ENCODE measurements at regions not wholly inside any gene's neighbourhood (a gene's known extent, or its start where the extent isn't known, plus 50 kb on each side); places are given as distances from the start of the nearest gene placed in this dataset.

GRCh38 chr2:180146541-180146940 lies 139.4 kb upstream of the CWC22 start:
- Histone ChIP-seq H3K9me2 (ENCODE audit: insufficient read depth, low read length) (no peaks in the 10 kb centered on the region), H3K4me3 (ENCODE audit: low read length) (no peak overlapping the region)

GRCh38 chr2:180146114-180146513 lies 139.0 kb upstream of the CWC22 start:
- Histone ChIP-seq H3K4me2 (ENCODE audit: low read length) (no peak overlapping the region), H3K9ac (ENCODE audit: low read length) (no peak overlapping the region), H3K27me3 (ENCODE audit: insufficient read depth, low read depth, low read length) (no peaks in the 10 kb centered on the region), H3K27ac (ENCODE audit: low read length) (no peak overlapping the region), H3K79me2 (replicated peaks; ENCODE audit: insufficient read depth, low read length) (no peaks in the 10 kb centered on the region), H3K9me2 (ENCODE audit: insufficient read depth, low read length) (no peaks in the 10 kb centered on the region), H4K20me1 (ENCODE audit: insufficient read depth) (no peaks in the 10 kb centered on the region), H2AFZ (ENCODE audit: low read depth, low read length) (no peak overlapping the region), H3F3A (ENCODE audit: insufficient read depth, low read length, poor library complexity, severe bottlenecking) (no peaks in the 10 kb centered on the region), H3K4me3 (ENCODE audit: low read length) (no peak overlapping the region), H3K9me3 (ENCODE audit: low read length) (no peaks in the 10 kb centered on the region), H3K36me3 (ENCODE audit: insufficient read depth, low read length) (no peaks in the 10 kb centered on the region)
- no peak for TF ChIP-seq EP300 (conservative IDR thresholded peaks at IDR 0.05; ENCODE audit: poor library complexity, severe bottlenecking)
- TF ChIP-seq MXI1 (conservative IDR thresholded peaks at IDR 0.05; ENCODE audit: poor library complexity, severe bottlenecking), result no peak
- TF ChIP-seq CTCF (IDR thresholded peaks at IDR 0.05; ENCODE audit: poor library complexity, severe bottlenecking), result no peak
- TF ChIP-seq SMC3 (conservative IDR thresholded peaks at IDR 0.05; ENCODE audit: poor library complexity), result no peak
- no peak for TF ChIP-seq POLR2AphosphoS5 (IDR thresholded peaks at IDR 0.05)

More at GRCh38 chr2:180146541-180146940, 139.4 kb upstream of the CWC22 start:
- H3K27me3 ChIP-seq (ENCODE audit: insufficient read depth, low read depth, low read length), result no peaks in the 10 kb centered on the region
- H3K9me3 ChIP-seq (ENCODE audit: low read length), result no peaks in the 10 kb centered on the region
- no peaks in the 10 kb centered on the region for H3F3A ChIP-seq (ENCODE audit: insufficient read depth, low read length, poor library complexity, severe bottlenecking)
- H3K9ac ChIP-seq (ENCODE audit: low read length), result no peak overlapping the region
- H2AFZ ChIP-seq (ENCODE audit: low read depth, low read length), result no peak overlapping the region
- no peaks in the 10 kb centered on the region for H4K20me1 ChIP-seq (ENCODE audit: insufficient read depth)
- no peak overlapping the region for H3K27ac ChIP-seq (ENCODE audit: low read length)
- no peaks in the 10 kb centered on the region for H3K36me3 ChIP-seq (ENCODE audit: insufficient read depth, low read length)
- no peaks in the 10 kb centered on the region for H3K79me2 ChIP-seq (replicated peaks; ENCODE audit: insufficient read depth, low read length)
- H3K4me2 ChIP-seq (ENCODE audit: low read length), result no peak overlapping the region
- no peak for TF ChIP-seq REST (IDR thresholded peaks at IDR 0.05; ENCODE audit: borderline replicate concordance)
- no peak for TF ChIP-seq RAD21 (conservative IDR thresholded peaks at IDR 0.05)
- no peak for TF ChIP-seq EP300 (conservative IDR thresholded peaks at IDR 0.05; ENCODE audit: poor library complexity, severe bottlenecking)
- no peak for TF ChIP-seq POLR2AphosphoS5 (IDR thresholded peaks at IDR 0.05)
- no peak for TF ChIP-seq MXI1 (conservative IDR thresholded peaks at IDR 0.05; ENCODE audit: poor library complexity, severe bottlenecking)
- TF ChIP-seq SMC3 (conservative IDR thresholded peaks at IDR 0.05; ENCODE audit: poor library complexity), result no peak
- no peak for TF ChIP-seq TAF1 (IDR thresholded peaks at IDR 0.05; ENCODE audit: low read depth)
- TF ChIP-seq EZH2 (IDR thresholded peaks at IDR 0.05; ENCODE audit: borderline replicate concordance, insufficient read depth, low read length, poor library complexity, severe bottlenecking), result no peak
- no peak for TF ChIP-seq CTCF (IDR thresholded peaks at IDR 0.05; ENCODE audit: poor library complexity, severe bottlenecking)

All from neural cell (in vitro differentiated cells).